Fibroblast of skin of right biceps (primary cell): ENCODE measurements at regions not wholly inside any gene's neighbourhood (a gene's known extent, or its start where the extent isn't known, plus 50 kb on each side); places are given as distances from the start of the nearest gene placed in this dataset.
"Not testable (repeated sequence)": the region's sequence is repeated elsewhere in the genome, so short reads cannot be mapped to it uniquely, and the experiment has no call there.

Experiments
- DNase-seq: peaks from one replicate; pipeline ENCODE4 v3.0.0-alpha.2; 2013

DNA sequence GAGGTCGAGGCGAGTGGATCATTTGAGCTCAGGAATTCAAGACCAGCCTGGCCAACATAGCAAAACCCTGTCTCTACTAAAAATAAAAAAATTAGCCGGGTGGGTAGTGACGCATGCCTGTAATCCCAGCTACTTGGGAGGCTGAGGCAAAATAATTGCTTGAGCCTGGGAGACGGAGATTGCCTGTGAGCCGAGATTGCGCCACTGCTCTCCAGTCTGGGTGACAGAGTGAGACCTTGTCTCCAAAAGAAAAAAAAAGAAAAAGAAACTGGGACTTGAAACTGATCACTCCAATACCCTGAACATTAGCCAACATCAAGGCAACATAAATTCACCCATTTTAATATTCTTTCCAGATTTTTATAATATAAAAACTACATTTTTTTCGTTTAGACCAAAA lies 874.6 kb upstream of the MBL2 start:
- not testable (repeated sequence) for DNase-seq

DNA sequence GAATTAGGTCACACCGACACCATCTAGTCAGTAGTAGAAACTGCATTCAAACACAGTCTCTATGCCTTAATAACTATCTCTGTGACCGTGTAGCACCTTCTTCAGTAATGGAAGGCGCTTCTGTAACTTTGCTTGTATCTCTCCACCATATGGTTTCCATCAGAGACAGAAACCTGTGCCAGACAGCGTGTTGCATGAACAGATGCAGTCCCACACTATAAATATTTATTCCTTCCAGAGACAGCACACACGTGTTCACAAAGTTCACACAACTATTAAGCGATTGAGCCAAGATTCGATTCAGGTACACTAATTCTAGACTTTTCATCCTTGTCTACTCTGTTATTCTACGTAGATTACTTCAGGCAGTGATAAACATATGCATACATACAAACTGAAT lies 873.9 kb upstream of the MBL2 start:
- no peak for DNase-seq

DNA sequence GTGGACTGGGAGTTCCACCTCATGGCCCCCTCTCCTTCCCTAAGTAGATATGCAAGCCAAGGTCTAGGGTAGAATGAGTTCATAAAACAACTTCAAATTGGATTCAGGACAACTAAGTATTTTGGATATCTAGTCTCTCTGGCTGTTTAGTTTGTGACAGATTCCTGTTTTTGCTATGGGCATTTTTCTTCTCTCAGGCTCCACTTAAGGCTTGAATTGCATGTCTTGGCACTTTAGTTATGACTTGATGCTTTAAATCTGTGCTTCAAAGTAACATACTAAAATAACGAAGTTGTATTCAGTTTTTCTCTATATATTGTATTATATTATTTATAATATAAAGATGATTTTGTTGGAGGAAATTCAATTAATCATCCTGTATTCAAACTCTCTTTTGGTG lies 873.4 kb upstream of the MBL2 start:
- DNase-seq: no peak

DNA sequence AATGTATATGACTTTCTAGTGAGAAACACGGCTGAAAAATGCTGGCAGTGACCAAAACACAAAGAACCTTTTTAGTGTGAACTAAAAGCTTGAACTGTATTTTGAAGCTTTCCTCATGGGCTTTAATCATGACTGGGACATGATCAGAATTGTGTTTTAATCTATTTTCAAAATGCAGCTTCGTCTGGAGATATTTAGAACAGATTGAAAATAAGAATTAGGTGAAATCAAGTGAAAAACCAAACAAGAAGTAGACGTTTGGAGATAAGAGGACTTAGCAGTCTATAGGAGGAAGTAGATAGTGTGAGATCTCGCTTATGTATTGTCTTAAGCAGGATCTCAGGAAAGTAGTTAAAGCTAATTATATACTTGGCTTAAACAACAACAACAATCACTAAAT lies 865.4 kb upstream of the MBL2 start:
- DNase-seq: no peak

DNA sequence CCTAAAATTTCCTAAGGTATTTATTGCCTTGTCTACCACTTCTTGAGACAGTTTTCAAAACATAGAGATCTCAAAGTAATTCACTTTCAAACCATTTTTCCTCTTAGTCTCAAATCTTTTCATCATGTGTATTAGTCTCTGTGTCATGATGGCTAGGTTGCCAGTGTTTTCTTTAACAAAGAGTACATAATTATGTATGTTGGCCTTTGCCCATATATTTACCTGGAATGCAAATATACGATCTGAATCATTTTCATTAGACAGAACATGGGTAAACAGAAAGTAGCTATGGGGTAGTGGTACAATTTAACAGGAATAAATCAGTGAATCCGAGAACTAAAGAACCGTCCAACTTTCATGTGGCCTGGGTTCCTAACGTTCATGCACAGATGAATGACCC lies 852.1 kb upstream of the MBL2 start:
- no peak for DNase-seq

DNA sequence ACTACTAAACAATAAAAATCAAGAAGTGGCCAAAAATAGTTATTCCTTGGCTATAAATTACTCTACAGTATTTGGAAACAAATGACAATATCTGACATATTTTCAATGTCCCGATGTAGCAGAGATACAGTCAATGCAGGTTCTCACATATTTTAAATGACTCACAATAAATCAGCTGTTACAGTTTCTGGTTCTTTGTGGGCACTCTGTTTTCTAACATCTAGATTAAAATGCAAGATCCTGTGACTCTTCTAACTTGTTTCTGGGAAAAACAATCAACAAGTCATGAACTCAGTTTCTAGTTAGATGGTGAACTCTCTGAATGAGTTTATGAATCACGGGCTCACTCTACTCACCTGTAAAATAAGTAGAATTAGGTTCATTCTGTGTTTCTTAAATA lies 849.6 kb upstream of the MBL2 start:
- DNase-seq: no peak

DNA sequence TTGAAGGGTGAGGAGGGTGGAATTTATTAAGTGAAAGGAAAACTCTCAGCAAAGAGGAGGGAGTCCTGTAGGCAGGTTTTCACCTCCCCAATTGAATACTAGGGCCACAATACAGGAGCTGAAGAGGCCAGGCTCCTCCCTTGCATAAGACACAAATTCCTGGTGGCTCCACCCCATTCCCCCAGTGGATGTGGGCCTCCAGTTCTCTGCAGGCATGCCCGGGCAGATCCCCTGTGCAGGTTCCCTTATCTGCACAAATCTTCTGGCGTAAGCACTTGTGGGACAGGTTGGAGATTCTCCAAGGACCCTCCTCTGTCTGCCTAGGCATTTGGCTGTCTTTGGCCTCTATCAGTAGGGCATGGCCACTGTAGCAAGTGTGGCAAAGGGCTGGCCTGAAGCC lies 847.1 kb upstream of the MBL2 start:
- DNase-seq: no peak

DNA sequence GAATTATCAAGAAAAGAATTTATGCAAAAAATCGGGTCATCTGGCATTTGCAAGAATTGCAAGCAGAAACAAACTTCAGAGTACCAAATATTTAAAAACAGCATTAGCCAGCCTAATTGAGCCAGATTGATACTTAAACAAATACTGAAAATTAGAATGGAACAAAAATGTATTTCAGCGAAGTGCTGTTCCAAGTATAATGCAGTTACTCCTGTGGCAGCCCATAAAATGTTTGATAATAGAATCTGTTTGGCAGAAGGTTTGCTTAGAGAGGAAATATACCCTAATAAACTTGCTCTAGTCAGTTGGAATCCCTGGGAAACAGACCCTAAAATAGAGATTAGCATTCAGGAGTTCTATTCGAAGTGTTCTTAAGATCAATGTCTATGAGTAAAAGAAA lies 835.1 kb upstream of the MBL2 start:
- no peak for DNase-seq

DNA sequence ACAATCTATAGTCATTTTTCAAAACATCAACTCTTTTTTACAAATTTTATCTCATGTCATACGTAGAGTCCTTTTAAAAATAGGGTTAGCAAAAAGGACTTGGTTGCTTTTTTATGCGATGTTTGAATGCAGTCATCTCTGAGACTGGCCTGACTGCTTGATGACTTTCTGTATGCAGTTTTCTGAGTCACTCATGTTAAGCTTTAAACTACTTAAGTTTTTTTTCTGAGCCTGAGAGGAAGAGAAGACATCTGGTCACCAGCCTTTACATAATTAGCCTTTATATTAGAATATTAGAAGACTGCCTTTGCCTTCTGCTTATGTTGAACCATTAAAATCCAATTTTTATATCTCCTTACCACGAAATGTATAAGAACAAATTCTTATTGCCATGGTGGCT lies 834.4 kb upstream of the MBL2 start:
- DNase-seq: no peak

DNA sequence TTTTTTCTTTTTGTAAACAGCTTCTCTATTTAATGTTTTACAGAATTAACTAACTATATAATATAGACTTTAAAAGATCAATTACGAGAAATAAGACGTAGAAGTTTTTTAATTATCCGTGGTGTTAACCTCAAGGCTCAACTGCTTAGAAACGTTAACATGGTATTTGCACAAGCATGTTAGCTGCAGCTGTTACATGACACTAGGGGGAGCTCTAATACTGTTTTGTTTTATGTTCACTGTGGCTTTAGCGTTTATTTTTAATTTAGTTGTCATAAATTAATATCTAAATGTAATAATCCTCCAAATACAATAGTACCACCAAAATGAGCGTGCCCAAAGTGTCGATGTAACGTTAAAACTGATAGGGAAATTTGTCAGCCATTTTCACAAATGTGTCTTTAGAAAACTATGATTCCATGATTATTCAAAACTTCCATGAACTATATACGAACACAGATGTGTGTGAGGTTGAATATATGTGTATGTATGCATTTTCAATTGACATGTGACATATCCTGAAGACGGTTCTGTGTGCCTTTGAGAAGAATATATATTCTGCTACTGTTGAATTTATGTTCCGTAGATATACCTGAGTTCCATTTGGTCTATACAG lies 828.8 kb upstream of the MBL2 start:
- DNase-seq: peak; percentile 17

DNA sequence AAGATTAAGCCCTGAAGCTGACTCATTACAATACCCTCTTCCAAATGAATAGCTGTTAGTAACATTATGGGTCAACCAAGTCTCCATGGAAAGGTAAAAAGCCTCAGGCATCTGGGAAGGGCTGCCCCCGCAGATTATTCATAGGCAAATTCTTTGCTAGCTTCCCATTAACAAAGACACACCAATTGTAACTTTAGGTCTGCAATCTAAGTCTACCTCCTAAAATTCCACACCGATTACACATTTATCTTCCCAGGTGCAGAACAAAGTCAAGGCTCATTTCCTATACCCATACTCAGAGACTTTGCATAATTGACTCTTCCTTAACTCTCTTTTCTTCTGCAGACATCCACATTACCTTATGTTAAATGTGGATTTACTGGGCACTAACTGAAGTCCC lies 826.3 kb upstream of the MBL2 start:
- DNase-seq: no peak

DNA sequence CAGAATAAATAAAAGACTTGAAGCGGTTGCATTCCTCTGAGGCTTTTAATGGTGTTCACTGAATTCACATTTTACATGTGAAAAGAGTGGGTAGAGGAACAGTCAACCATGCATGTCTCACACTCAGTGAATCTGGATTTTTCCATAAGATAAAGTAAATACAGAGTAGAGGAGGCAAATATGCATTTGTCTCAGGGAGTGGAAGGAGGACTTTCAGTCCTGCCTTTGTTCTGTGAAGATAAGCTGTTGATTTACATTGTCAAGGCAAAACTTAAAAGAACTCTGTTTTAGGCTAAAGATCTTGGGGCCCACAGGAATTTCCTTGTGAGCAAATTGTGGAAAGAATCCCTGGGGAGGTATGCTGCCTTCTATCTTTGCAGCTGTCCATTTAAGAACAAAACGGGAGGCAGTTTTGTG lies 825.3 kb upstream of the MBL2 start:
- DNase-seq: peak; percentile 5

DNA sequence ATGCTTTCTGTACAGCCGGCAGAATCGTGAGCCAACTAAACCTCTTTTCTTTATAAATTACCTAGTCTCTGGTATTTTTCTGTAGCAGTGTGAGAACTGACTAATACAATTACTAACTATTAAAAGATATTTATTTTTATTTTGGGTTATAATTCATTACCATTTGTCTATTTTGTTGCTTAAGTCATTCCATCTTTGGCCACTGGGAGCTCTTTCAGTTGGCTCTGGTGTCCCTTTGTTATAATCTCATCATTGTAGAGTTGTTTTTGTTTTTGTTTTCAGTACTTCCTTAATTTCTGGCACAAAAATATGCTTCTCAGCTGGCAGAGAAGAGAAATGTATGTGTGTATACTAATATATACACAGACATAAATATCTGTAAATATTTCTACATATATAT lies 807.9 kb upstream of the MBL2 start:
- DNase-seq: no peak

DNA sequence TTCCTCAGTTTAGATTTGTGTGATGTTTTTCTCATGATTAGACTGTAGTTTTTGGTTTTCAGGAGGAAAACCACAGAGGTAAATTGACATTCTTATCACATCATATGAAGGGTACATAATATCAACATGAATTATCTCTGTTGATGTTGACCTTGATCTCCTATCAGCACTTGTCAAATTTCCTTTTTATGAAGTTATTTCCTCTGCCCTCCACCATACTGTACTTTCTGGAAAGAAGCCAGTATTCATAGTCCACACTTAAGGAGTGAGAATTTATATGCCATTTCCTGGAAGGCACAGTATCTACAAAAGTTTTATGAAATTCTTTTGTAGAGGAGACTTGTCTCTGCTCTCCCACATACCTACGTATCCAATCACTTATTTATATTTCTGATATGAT lies 807.2 kb upstream of the MBL2 start:
- DNase-seq: no peak

DNA sequence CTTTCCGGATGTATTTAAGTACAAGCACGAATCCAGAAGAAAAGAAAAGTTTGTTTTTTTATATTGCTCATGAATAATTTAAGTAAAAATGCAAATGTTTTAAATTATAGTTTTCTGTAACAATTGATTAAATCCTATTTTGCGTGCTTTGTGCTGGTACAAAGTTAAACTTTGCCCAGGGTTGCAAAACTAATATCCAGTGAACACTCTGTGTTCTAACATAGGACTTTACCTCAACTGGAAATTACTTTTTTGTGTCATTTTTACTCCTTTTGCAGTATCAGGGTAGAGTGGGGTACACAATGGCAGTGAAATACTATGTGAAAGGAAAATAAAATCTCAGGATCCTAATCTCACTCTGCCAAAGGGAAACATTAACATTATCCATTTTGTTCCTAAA lies 801.4 kb upstream of the MBL2 start:
- no peak for DNase-seq

DNA sequence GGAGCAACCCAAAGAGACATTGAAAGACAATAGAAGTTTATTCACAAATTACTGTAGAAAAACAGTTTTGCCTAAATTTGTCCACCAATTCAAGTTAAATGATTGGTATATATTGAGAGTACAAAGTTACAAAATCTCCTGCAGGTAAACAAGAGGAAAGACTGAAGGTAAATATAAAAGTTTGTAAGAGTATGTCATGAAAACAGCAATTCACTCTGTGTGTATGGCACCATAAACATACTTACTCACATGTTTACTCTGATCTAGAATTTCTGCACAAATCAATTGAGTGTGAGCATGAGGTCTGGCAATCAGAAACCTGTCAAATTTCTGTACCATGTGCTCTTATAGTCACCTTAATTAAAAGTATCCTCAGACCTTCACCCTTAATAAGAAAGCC lies 800.9 kb upstream of the MBL2 start:
- DNase-seq: no peak

DNA sequence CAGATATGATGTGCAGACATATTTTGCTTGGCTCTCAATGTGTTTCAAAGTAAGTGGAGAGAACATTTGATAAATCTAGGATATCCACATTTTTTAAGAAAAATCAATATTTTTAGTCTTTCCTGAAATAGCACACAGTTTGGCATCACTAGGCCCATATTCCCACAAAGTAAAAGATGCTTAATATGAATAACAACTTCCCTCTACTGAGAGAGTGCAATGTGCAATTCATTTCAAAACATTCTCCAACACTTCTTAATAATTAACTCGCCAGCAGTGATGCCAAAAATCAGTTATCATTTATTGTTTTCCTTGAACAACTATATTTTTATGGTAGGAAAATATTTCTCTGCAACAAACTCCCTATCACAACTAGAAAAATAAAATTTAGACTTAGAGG lies 800.2 kb upstream of the MBL2 start:
- no peak for DNase-seq

DNA sequence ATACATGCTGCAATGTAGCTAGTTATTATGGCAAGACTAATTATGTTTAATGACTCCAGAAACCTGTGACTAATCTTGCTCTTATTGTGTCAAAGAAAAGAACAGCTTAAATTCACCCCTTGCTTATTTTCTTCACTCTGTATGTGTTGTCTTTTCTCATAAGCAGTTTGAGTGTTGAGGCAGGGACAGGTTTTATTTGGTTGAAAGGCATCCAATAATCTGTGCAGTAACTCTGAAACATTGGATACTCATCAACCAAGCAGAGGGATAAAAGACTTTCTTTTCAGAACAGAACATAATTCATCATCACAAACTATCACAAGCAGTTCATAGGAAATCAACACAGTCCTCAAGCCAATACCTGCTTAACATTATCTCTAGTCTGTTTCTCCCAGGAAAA lies 797.6 kb upstream of the MBL2 start:
- no peak for DNase-seq

DNA sequence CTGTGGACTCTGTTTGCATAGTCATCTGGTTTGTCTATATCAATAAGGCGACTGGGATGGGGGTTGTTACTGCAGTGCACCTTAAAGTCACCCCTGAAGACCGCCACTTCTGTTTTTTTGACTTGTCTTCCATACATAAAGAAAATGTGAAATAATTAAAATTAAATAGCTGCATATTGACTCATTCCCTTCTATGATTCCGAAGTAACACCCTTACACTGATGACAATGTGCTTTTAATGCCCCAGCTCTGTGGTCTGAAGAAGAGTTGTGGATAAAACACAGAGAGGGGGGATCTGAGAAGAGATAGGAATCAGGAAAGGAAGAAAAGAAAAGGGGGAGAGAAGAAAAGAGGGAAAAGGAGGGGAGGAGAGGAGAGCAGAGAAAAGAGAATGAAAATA lies 796.9 kb upstream of the MBL2 start:
- no peak for DNase-seq

DNA sequence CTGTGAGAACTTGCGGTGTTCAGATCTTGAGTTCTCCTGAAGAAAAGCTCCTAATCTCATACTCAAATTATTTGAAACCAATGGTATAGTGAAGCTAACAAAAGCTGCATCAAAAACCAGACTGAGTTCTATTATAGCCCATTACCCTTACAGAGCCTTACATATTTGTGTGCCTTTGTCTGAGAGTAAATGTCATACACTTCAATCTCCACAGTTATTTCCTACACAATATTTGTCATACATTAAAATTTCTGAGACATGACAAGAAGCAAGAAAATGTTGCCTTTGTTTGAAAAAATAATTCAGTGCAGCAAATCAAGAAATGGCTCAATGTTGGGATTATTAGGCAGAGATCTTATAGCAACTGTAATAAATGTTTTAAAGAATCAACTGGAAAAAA lies 776.1 kb upstream of the MBL2 start:
- DNase-seq: no peak

DNA sequence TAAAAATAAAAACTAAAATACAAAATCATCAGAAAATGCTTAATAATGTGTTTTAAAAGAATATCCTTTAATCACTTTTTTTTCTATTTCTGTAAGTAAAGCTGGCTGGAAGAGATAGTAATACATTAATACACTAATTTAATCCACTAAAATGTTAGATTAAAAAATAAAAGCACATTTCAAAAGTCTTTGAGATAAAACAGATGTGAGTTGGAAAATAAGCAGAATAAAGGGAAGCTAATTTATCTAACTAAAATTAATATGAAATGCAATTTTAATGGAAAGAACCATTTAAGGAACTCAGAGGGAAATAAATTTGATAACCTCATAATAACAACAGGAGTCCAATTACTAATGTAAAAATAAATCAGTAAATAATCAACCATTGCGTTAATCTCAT lies 774.8 kb upstream of the MBL2 start:
- no peak for DNase-seq

DNA sequence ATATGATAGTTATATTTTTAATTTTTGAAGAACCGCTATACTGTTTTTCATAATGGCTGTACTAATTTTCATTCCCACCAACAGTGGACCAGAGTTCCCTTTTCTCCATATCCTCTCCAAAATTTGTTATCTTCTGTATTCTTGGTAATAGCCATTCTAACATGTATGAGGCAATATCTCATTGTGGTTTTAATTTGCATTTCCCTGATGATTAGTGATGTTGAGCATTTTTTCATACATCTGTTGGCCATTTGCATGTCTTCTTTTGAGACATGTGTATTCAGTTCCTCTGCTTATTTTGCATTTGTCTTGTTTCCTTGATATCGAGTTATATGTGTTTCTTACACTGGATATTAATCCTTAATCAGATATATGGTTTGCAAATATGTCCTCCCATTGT lies 770.8 kb upstream of the MBL2 start:
- DNase-seq: no peak

DNA sequence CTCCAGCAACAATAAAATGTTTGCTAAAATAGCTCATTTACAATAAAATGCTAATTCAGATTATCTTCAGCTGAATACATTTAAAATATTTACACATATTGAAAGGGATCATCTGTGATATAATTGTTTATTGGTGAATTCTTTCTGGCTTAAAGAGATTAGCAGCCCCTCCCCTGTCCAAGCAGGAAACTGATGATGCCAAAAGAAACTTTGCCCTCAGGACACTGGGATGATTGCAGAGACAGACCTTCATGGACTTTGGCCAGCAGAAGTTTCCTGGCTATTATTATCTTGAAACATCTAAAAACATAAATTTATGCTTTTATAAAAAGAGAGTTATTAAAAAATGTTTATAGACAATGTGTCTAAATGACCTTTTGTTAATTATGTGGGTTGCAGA lies 764.9 kb upstream of the MBL2 start:
- DNase-seq: no peak

DNA sequence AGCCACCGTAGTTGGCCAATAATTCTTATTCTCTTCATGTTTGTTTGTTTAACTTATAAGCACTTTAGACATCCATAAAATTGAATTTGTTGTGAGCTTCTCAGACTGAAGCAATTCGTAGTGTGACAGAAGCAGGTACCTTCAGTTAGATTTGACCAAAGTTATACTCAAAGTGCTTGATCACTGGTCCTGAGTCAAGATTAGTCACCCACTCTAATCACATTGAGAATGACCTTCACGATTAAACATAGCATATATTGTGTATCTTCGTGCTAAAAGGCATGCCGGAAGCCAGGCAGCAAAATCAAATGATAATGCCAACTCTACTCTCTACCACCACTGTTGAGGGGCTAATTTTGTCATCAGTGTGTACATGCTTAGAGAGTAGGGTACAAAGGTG lies 763.7 kb upstream of the MBL2 start:
- DNase-seq: no peak

DNA sequence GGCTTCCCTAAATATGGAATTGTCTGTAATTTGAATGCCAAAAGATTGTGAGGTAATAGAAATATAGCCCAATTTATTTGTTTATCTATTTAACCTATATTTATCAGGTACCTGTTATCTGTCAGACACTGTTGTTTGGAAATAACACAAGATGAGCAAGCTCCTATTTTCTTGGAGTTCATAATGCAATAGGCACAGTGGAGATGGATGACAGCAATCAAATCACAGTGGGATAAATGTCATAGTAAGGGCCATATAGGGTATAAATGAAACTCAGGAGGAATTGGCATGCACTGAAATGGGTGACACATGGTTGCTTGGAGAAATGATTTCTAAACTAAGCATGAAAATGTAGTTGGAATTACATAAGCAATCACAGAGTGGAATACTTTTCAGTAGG lies 761.8 kb upstream of the MBL2 start:
- DNase-seq: no peak

DNA sequence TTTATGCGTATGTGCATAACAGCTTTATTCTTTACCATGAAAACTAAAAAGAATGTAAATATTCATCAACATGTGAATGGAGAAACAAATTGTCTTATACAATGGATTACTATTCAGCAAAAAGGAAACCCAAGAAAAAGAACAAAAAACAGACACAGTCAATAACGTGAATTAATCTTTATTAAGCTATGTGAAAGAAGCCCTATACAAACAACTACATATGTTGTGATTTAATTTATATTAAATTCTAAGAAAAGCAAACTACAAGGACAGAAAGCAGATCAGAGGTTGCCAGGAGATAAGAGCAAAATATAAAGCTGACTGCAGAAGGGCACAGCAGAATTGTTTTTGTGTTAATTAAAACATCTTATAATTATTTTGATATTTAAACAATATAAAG lies 756.4 kb upstream of the MBL2 start:
- DNase-seq: no peak
